Retina (tissue), 1 donor: ENCODE measurements at regions not wholly inside any gene's neighbourhood (a gene's known extent, or its start where the extent isn't known, plus 50 kb on each side); places are given as distances from the start of the nearest gene placed in this dataset.

Experiments used
- DNase-seq: peaks from one replicate; pipeline ENCODE4 v3.0.0-alpha.2; 2016

GRCh38 chr10:57785068-57785467 lies 482.6 kb downstream of the IPMK start:
- no peak for DNase-seq

- no peak for DNase-seq
Observed at GRCh38 chr10:57776688-57777432, 490.8 kb downstream of the IPMK start.

- DNase-seq: no peak
Observed at GRCh38 chr10:57775250-57775649, 492.4 kb downstream of the IPMK start.

GRCh38 chr10:57769298-57769697 lies 498.4 kb downstream of the IPMK start:
- no peak for DNase-seq

GRCh38 chr10:57759777-57760176 lies 507.9 kb downstream of the IPMK start:
- no peak for DNase-seq

GRCh38 chr10:57754803-57755202 lies 512.9 kb downstream of the IPMK start:
- DNase-seq: no peak

GRCh38 chr10:57743711-57744110 lies 524.0 kb downstream of the IPMK start:
- DNase-seq: no peak

- no peak for DNase-seq
Observed at GRCh38 chr10:57741751-57742150, 525.9 kb downstream of the IPMK start.

GRCh38 chr10:57723305-57723704 lies 544.4 kb downstream of the IPMK start:
- no peak for DNase-seq

GRCh38 chr10:57716884-57717283 lies 550.8 kb downstream of the IPMK start:
- no peak for DNase-seq

- DNase-seq: no peak
Observed at GRCh38 chr10:57715233-57715632, 552.5 kb downstream of the IPMK start.

GRCh38 chr10:57707300-57707658 lies 560.4 kb downstream of the IPMK start:
- DNase-seq: no peak

GRCh38 chr10:57706576-57707299 lies 561.0 kb downstream of the IPMK start:
- no peak for DNase-seq

GRCh38 chr10:57706016-57706415 lies 561.7 kb downstream of the IPMK start:
- no peak for DNase-seq

- DNase-seq: no peak
Observed at GRCh38 chr10:57699944-57700343, 567.8 kb downstream of the IPMK start.

GRCh38 chr10:57696641-57697040 lies 571.1 kb downstream of the IPMK start:
- DNase-seq: no peak

GRCh38 chr10:57694956-57695608 lies 572.6 kb downstream of the IPMK start:
- DNase-seq: no peak

GRCh38 chr10:57692255-57692980 lies 575.3 kb downstream of the IPMK start:
- no peak for DNase-seq

- no peak for DNase-seq
Observed at GRCh38 chr10:57689596-57690297, 577.9 kb downstream of the IPMK start.

- DNase-seq: no peak
Observed at GRCh38 chr10:57679916-57680315, 587.8 kb downstream of the IPMK start.

GRCh38 chr10:57675125-57675524 lies 592.6 kb downstream of the IPMK start:
- no peak for DNase-seq

GRCh38 chr10:57673446-57673960 lies 594.2 kb downstream of the IPMK start:
- no peak for DNase-seq
